HL-60 (cell line): ENCODE measurements at regions not wholly inside any gene's neighbourhood (a gene's known extent, or its start where the extent isn't known, plus 50 kb on each side); places are given as distances from the start of the nearest gene placed in this dataset.

Experiments
- DNase-seq, 2 experiments: peaks; one replicate each; pipeline ENCODE4 v3.0.0-alpha.2; 2010 to 2020; ENCODE audit warnings: low read depth in 1 of 2, low spot score in 1 of 2
- H3K27ac ChIP-seq: fragments of 250-450 bp; sonication (Bioruptor Pico); replicated peaks from 2 replicates; pipeline ENCODE4 v1.5.1; 2020; ENCODE audit warnings: mild to moderate bottlenecking, moderate library complexity
- H3K27me3 ChIP-seq: fragments of 250-450 bp; sonication (Bioruptor Pico); 2 replicates; pipeline ENCODE4 v1.5.1; 2021; ENCODE audit warnings: mild to moderate bottlenecking, moderate library complexity; ENCODE audit not compliant: insufficient read depth, poor library complexity, severe bottlenecking
- H3K4me3 ChIP-seq: replicated peaks from 2 replicates; pipeline ENCODE4 v1.5.1; 2011; ENCODE audit warnings: mild to moderate bottlenecking, control low read depth, low read length; ENCODE audit not compliant: insufficient read depth
- CTCF ChIP-seq: IDR thresholded peaks from one replicate; pipeline ENCODE4 v1.5.1; 2011; ENCODE audit warnings: low read length, control low read depth, inconsistent platforms; ENCODE audit not compliant: insufficient read depth
- GABPA ChIP-seq: IDR thresholded peaks from 2 replicates; pipeline ENCODE4 v1.6.1; 2012; ENCODE audit warnings: low read depth
- POLR2AphosphoS5 ChIP-seq: IDR thresholded peaks from 2 replicates; pipeline ENCODE4 v1.6.1; 2012; ENCODE audit warnings: low read depth
- REST ChIP-seq: IDR thresholded peaks from 2 replicates; pipeline ENCODE4 v1.6.1; 2012; ENCODE audit warnings: low read depth; ENCODE audit not compliant: insufficient replicate concordance
- SPI1 ChIP-seq: IDR thresholded peaks from 2 replicates; pipeline ENCODE4 v1.6.1; 2012; ENCODE audit warnings: low read depth, mild to moderate bottlenecking, borderline replicate concordance

GRCh38 chr6:16840725-16841124, 79.5 kb upstream of the ATXN1 start:
- Histone ChIP-seq H3K27ac (no peak overlapping the region), H3K4me3 (no peak overlapping the region), H3K27me3 (no peaks in the 10 kb centered on the region)
- DNase-seq, result no peak
- TF ChIP-seq CTCF (no peak), POLR2AphosphoS5 (no peak), GABPA (no peak), REST (no peak), SPI1 (peak; percentile 47; the same call in 1 of the 2 replicates)

GRCh38 chr6:16840291-16840690, 79.0 kb upstream of the ATXN1 start:
- TF ChIP-seq REST (no peak), CTCF (no peak), POLR2AphosphoS5 (no peak), GABPA (no peak), SPI1 (no peak)
- Histone ChIP-seq H3K27ac (peak overlapping the region; percentile 8; the same call in 1 of the 2 replicates), H3K27me3 (no peaks in the 10 kb centered on the region), H3K4me3 (no peak overlapping the region)
- no peak for DNase-seq

GRCh38 chr6:16839631-16840179, 78.4 kb upstream of the ATXN1 start:
- H3K4me3 ChIP-seq, result no peak overlapping the region
- TF ChIP-seq CTCF (no peak), POLR2AphosphoS5 (no peak), SPI1 (no peak), REST (no peak), GABPA (no peak)
- peak overlapping the region; percentile 8 for H3K27ac ChIP-seq
- DNase-seq, result peak in 1 of 2 experiments; percentile 9
- H3K27me3 ChIP-seq, result no peaks in the 10 kb centered on the region
